ENCODE measurements at regions not wholly inside any gene's neighbourhood (a gene's known extent, or its start where the extent isn't known, plus 50 kb on each side); places are given as distances from the start of the nearest gene placed in this dataset.

DNA sequence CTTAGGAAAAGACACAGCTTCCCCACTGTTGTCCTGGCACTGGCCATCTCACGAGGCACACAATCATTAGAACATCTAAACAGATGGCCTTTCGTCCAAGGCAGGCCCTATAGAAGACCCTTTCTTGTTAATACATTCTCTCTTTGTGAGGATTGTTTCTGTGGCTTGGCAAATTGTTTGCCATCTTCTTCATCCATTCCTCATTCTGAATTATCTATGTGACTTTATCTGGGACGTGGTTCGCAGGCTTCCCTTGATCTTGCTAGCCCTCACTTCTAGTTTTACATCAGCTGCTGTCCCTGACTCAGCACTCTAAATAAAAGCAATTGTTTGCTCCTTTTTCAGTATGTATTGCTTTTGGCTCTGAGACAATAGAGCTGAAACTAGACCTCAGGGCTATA, 101.1 kb upstream of the ZC3H11B start:
- ChIA-PET POLR2A (no interaction called here), RAD21 (ENCODE audit: unreplicated experiment) (no interaction called here), CTCF (no interaction called here), SMC1A (ENCODE audit: uncharacterized antibody, unreplicated experiment) (no interaction called here)
- WGBS (ENCODE audit: insufficient coverage, insufficient replicate concordance, low lambda C conversion rate, missing lambda C conversion rate): 11% methylated on average over 4 of the region's 4 CpGs
- ATAC-seq (no peak), FAIRE-seq (no peak), DNase-seq (ENCODE audit: low read depth, low spot score) (no peak)
- in situ Hi-C loops (cut with MboI) (no loop called here), intact Hi-C loops (cut with micrococcal nuclease; ENCODE audit: unreplicated experiment) (no loop called here)
- no peaks in the 10 kb centered on the region for H3K9me3 ChIP-seq (replicated peaks; ENCODE audit: control insufficient read depth, insufficient read depth, low read length)
- no peaks in the 10 kb centered on the region for H3K4me1 ChIP-seq (ENCODE audit: control insufficient read depth, insufficient read depth, low read length)
- H3K79me2 ChIP-seq (ENCODE audit: control insufficient read depth, insufficient read depth, low read length): no peaks in the 10 kb centered on the region
- H3K9ac ChIP-seq (ENCODE audit: control insufficient read depth, insufficient read depth, low read length): no peak overlapping the region
- H4K20me1 ChIP-seq (ENCODE audit: control insufficient read depth, insufficient read depth): no peaks in the 10 kb centered on the region
- no peak overlapping the region for H3K4me3 ChIP-seq
- BruUV-seq (replicated peaks): no TSS peak
- no peak overlapping the region for H2AFZ ChIP-seq (ENCODE audit: control insufficient read depth, low read depth, low read length)
- no peak overlapping the region for H3K27ac ChIP-seq (ENCODE audit: control insufficient read depth, insufficient read depth)
- H3K27me3 ChIP-seq (replicated peaks in 1 of 2; ENCODE audit: control insufficient read depth in 2 of 2, insufficient read depth in 2 of 2, low read length in 1 of 2): no peaks in the 10 kb centered on the region
- no peaks in the 10 kb centered on the region for H3K36me3 ChIP-seq (ENCODE audit: control insufficient read depth in 2 of 2, insufficient read depth in 2 of 2, low read length in 1 of 2)
- no peak overlapping the region for H3K4me2 ChIP-seq (ENCODE audit: control insufficient read depth, insufficient read depth)
- no peak for TF ChIP-seq TCF7 (IDR thresholded peaks at IDR 0.05; ENCODE audit: borderline replicate concordance)
- TF ChIP-seq SMARCA5 (IDR thresholded peaks at IDR 0.05): no peak
- TF ChIP-seq, protein P1, sequence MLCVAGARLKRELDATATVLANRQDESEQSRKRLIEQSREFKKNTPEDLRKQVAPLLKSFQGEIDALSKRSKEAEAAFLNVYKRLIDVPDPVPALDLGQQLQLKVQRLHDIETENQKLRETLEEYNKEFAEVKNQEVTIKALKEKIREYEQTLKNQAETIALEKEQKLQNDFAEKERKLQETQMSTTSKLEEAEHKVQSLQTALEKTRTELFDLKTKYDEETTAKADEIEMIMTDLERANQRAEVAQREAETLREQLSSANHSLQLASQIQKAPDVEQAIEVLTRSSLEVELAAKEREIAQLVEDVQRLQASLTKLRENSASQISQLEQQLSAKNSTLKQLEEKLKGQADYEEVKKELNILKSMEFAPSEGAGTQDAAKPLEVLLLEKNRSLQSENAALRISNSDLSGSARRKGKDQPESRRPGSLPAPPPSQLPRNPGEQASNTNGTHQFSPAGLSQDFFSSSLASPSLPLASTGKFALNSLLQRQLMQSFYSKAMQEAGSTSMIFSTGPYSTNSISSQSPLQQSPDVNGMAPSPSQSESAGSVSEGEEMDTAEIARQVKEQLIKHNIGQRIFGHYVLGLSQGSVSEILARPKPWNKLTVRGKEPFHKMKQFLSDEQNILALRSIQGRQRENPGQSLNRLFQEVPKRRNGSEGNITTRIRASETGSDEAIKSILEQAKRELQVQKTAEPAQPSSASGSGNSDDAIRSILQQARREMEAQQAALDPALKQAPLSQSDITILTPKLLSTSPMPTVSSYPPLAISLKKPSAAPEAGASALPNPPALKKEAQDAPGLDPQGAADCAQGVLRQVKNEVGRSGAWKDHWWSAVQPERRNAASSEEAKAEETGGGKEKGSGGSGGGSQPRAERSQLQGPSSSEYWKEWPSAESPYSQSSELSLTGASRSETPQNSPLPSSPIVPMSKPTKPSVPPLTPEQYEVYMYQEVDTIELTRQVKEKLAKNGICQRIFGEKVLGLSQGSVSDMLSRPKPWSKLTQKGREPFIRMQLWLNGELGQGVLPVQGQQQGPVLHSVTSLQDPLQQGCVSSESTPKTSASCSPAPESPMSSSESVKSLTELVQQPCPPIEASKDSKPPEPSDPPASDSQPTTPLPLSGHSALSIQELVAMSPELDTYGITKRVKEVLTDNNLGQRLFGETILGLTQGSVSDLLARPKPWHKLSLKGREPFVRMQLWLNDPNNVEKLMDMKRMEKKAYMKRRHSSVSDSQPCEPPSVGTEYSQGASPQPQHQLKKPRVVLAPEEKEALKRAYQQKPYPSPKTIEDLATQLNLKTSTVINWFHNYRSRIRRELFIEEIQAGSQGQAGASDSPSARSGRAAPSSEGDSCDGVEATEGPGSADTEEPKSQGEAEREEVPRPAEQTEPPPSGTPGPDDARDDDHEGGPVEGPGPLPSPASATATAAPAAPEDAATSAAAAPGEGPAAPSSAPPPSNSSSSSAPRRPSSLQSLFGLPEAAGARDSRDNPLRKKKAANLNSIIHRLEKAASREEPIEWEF (IDR thresholded peaks at IDR 0.05; ENCODE audit: insufficient replicate concordance, low read depth, low read length): no peak
- TF ChIP-seq ZNF207 (IDR thresholded peaks at IDR 0.05; ENCODE audit: borderline replicate concordance): no peak
- TF ChIP-seq WRNIP1 (IDR thresholded peaks at IDR 0.05; ENCODE audit: borderline replicate concordance, low read depth, low read length): no peak
- TF ChIP-seq BCL11A (IDR thresholded peaks at IDR 0.05; ENCODE audit: low read depth, low read length): no peak
- TF ChIP-seq ZZZ3 (IDR thresholded peaks at IDR 0.05; ENCODE audit: control insufficient read depth, insufficient read length, low read depth): no peak
- TF ChIP-seq, protein P2, sequence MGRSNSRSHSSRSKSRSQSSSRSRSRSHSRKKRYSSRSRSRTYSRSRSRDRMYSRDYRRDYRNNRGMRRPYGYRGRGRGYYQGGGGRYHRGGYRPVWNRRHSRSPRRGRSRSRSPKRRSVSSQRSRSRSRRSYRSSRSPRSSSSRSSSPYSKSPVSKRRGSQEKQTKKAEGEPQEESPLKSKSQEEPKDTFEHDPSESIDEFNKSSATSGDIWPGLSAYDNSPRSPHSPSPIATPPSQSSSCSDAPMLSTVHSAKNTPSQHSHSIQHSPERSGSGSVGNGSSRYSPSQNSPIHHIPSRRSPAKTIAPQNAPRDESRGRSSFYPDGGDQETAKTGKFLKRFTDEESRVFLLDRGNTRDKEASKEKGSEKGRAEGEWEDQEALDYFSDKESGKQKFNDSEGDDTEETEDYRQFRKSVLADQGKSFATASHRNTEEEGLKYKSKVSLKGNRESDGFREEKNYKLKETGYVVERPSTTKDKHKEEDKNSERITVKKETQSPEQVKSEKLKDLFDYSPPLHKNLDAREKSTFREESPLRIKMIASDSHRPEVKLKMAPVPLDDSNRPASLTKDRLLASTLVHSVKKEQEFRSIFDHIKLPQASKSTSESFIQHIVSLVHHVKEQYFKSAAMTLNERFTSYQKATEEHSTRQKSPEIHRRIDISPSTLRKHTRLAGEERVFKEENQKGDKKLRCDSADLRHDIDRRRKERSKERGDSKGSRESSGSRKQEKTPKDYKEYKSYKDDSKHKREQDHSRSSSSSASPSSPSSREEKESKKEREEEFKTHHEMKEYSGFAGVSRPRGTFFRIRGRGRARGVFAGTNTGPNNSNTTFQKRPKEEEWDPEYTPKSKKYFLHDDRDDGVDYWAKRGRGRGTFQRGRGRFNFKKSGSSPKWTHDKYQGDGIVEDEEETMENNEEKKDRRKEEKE (IDR thresholded peaks at IDR 0.05): no peak
- TF ChIP-seq RBBP5 (conservative IDR thresholded peaks at IDR 0.05): no peak
- no peak for TF ChIP-seq GATAD2B (conservative IDR thresholded peaks at IDR 0.05; ENCODE audit: low read depth)
- TF ChIP-seq, protein P3, sequence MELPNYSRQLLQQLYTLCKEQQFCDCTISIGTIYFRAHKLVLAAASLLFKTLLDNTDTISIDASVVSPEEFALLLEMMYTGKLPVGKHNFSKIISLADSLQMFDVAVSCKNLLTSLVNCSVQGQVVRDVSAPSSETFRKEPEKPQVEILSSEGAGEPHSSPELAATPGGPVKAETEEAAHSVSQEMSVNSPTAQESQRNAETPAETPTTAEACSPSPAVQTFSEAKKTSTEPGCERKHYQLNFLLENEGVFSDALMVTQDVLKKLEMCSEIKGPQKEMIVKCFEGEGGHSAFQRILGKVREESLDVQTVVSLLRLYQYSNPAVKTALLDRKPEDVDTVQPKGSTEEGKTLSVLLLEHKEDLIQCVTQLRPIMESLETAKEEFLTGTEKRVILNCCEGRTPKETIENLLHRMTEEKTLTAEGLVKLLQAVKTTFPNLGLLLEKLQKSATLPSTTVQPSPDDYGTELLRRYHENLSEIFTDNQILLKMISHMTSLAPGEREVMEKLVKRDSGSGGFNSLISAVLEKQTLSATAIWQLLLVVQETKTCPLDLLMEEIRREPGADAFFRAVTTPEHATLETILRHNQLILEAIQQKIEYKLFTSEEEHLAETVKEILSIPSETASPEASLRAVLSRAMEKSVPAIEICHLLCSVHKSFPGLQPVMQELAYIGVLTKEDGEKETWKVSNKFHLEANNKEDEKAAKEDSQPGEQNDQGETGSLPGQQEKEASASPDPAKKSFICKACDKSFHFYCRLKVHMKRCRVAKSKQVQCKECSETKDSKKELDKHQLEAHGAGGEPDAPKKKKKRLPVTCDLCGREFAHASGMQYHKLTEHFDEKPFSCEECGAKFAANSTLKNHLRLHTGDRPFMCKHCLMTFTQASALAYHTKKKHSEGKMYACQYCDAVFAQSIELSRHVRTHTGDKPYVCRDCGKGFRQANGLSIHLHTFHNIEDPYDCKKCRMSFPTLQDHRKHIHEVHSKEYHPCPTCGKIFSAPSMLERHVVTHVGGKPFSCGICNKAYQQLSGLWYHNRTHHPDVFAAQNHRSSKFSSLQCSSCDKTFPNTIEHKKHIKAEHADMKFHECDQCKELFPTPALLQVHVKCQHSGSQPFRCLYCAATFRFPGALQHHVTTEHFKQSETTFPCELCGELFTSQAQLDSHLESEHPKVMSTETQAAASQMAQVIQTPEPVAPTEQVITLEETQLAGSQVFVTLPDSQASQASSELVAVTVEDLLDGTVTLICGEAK (IDR thresholded peaks at IDR 0.05; ENCODE audit: borderline replicate concordance): no peak
- TF ChIP-seq, protein P4, sequence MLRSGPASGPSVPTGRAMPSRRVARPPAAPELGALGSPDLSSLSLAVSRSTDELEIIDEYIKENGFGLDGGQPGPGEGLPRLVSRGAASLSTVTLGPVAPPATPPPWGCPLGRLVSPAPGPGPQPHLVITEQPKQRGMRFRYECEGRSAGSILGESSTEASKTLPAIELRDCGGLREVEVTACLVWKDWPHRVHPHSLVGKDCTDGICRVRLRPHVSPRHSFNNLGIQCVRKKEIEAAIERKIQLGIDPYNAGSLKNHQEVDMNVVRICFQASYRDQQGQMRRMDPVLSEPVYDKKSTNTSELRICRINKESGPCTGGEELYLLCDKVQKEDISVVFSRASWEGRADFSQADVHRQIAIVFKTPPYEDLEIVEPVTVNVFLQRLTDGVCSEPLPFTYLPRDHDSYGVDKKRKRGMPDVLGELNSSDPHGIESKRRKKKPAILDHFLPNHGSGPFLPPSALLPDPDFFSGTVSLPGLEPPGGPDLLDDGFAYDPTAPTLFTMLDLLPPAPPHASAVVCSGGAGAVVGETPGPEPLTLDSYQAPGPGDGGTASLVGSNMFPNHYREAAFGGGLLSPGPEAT (IDR thresholded peaks at IDR 0.05; ENCODE audit: low read depth): no peak

Data from GM12878 (cell line).